GM23338 (cell line): ENCODE measurements at regions not wholly inside any gene's neighbourhood (a gene's known extent, or its start where the extent isn't known, plus 50 kb on each side); places are given as distances from the start of the nearest gene placed in this dataset.

Experiments
- ATAC-seq: fragments of 200-7000 bp; cut with Tn5 transposase; 3 replicates; pipeline ENCODE4 v1.9.1; 2020
- DNase-seq: peaks from one replicate; pipeline ENCODE4 v3.0.0-alpha.2; 2015; ENCODE audit warnings: low spot score
- H2AFZ ChIP-seq: fragments of 200-600 bp; sonication (generic); 2 replicates; pipeline ENCODE4 v1.8.0; 2016; ENCODE audit warnings: antibody characterized with exemption, mild to moderate bottlenecking, moderate library complexity
- H3F3A ChIP-seq: fragments of 200-600 bp; sonication (generic); replicated peaks from 2 replicates; pipeline ENCODE4 v1.8.0; 2017; ENCODE audit warnings: antibody characterized with exemption, mixed run types, low read depth
- H3K27ac ChIP-seq: fragments of 200-600 bp; sonication (generic); 2 replicates; pipeline ENCODE4 v1.6.1; 2016; ENCODE audit warnings: low read depth
- H3K27me3 ChIP-seq: fragments of 200-600 bp; sonication (generic); 2 replicates; pipeline ENCODE4 v1.8.0; 2016; ENCODE audit warnings: mild to moderate bottlenecking, mixed run types, moderate library complexity; ENCODE audit not compliant: insufficient read depth
- H3K36me3 ChIP-seq: fragments of 200-600 bp; sonication (generic); 2 replicates; pipeline ENCODE4 v1.8.0; 2016; ENCODE audit warnings: mild to moderate bottlenecking; ENCODE audit not compliant: insufficient read depth
- H3K4me1 ChIP-seq: fragments of 200-600 bp; sonication (generic); 2 replicates; pipeline ENCODE4 v1.8.0; 2016; ENCODE audit warnings: mild to moderate bottlenecking, moderate library complexity; ENCODE audit not compliant: insufficient read depth
- H3K4me2 ChIP-seq: fragments of 200-600 bp; sonication (generic); 2 replicates; pipeline ENCODE4 v1.7.1; 2017; ENCODE audit warnings: mixed run types
- H3K4me3 ChIP-seq: fragments of 200-600 bp; sonication (generic); 2 replicates; pipeline ENCODE4 v1.6.1; 2016; ENCODE audit warnings: mixed run types
- H3K79me2 ChIP-seq: fragments of 200-600 bp; sonication (generic); replicated peaks from 2 replicates; pipeline ENCODE4 v1.8.0; 2017; ENCODE audit warnings: mild to moderate bottlenecking; ENCODE audit not compliant: insufficient read depth
- H3K9me2 ChIP-seq: fragments of 200-600 bp; sonication (generic); 2 replicates; pipeline ENCODE4 v1.8.0; 2017; ENCODE audit not compliant: insufficient read depth
- H4K20me1 ChIP-seq: fragments of 200-600 bp; sonication (generic); replicated peaks from 2 replicates; pipeline ENCODE4 v1.8.0; 2017; ENCODE audit warnings: mild to moderate bottlenecking; ENCODE audit not compliant: insufficient read depth
- H3K27ac Mint-ChIP-seq: 2 replicates; pipeline ENCODE4 v1.8.0; 2020; ENCODE audit warnings: inconsistent platforms, mild to moderate bottlenecking, moderate library complexity, mixed read lengths
- H3K27me3 Mint-ChIP-seq: 3 replicates; pipeline ENCODE4 v1.8.0; 2022; ENCODE audit warnings: low read depth, mild to moderate bottlenecking, moderate library complexity, mixed read lengths, inconsistent platforms; ENCODE audit not compliant: insufficient read depth, poor library complexity
- H3K36me3 Mint-ChIP-seq: 3 replicates; pipeline ENCODE4 v1.8.0; 2021; ENCODE audit warnings: low read depth, mild to moderate bottlenecking, inconsistent platforms, moderate library complexity, mixed read lengths
- H3K4me1 Mint-ChIP-seq: 3 replicates; pipeline ENCODE4 v1.8.0; 2020; ENCODE audit warnings: mild to moderate bottlenecking, inconsistent platforms, mixed read lengths
- H3K4me3 Mint-ChIP-seq: 3 replicates; pipeline ENCODE4 v1.8.0; 2021; ENCODE audit warnings: moderate library complexity, mild to moderate bottlenecking, inconsistent platforms, mixed read lengths
- H3K9me3 Mint-ChIP-seq: 3 replicates; pipeline ENCODE4 v1.8.0; 2020; ENCODE audit warnings: moderate library complexity, mild to moderate bottlenecking, inconsistent platforms, mixed read lengths
- CREB1 ChIP-seq: fragments of 250-450 bp; sonication (Bioruptor Pico); IDR thresholded peaks from 2 replicates; pipeline ENCODE4 v1.5.0; 2020; ENCODE audit warnings: low read depth, mild to moderate bottlenecking, moderate library complexity
- EZH2 ChIP-seq: fragments of 200-600 bp; sonication (generic); IDR thresholded peaks from one replicate; pipeline ENCODE4 v1.8.0; 2017; ENCODE audit warnings: antibody characterized with exemption, mild to moderate bottlenecking, low read depth; ENCODE audit not compliant: unreplicated experiment
- JUNB ChIP-seq: IDR thresholded peaks from one replicate; pipeline ENCODE4 v1.6.1; 2016; ENCODE audit warnings: antibody characterized with exemption; ENCODE audit not compliant: unreplicated experiment
- NANOG ChIP-seq: IDR thresholded peaks from 2 replicates; pipeline ENCODE4 v1.6.1; 2016; ENCODE audit warnings: antibody characterized with exemption, borderline replicate concordance
- POLR2AphosphoS5 ChIP-seq: IDR thresholded peaks from 2 replicates; pipeline ENCODE4 v1.6.1; 2016; ENCODE audit warnings: antibody characterized with exemption, low read depth
- STAT1 ChIP-seq: IDR thresholded peaks from one replicate; pipeline ENCODE4 v1.6.1; 2016; ENCODE audit warnings: antibody characterized with exemption; ENCODE audit not compliant: unreplicated experiment
- ZNF114 ChIP-seq: fragments of 250-450 bp; sonication (Bioruptor Pico); IDR thresholded peaks from 2 replicates; pipeline ENCODE4 v1.5.0; 2020; ENCODE audit warnings: mild to moderate bottlenecking, moderate library complexity
- ZNF331 ChIP-seq: fragments of 250-450 bp; sonication (Bioruptor Pico); IDR thresholded peaks from 2 replicates; pipeline ENCODE4 v1.5.0; 2020; ENCODE audit warnings: low read depth, mild to moderate bottlenecking, moderate library complexity
- TF ChIP-seq, protein P1 (sequence below): IDR thresholded peaks from 2 replicates; pipeline ENCODE4 v1.6.1; 2016; ENCODE audit warnings: antibody characterized with exemption
- TF ChIP-seq, protein P2 (sequence below), 2 experiments: fragments of 200-600 bp in 1 of 2; sonication (generic) in 1 of 2; conservative IDR thresholded peaks; 2 replicates each; pipeline versions ENCODE4 v1.5.1 to v1.6.1; 2016 to 2017; ENCODE audit warnings: antibody characterized with exemption in 2 of 2, low read depth in 2 of 2, mild to moderate bottlenecking in 2 of 2, moderate library complexity in 1 of 2
- TF ChIP-seq, protein P3 (sequence below): fragments of 250-450 bp; sonication (Bioruptor Pico); IDR thresholded peaks from 2 replicates; pipeline ENCODE4 v1.5.0; 2020; ENCODE audit warnings: mild to moderate bottlenecking, moderate library complexity

DNA sequence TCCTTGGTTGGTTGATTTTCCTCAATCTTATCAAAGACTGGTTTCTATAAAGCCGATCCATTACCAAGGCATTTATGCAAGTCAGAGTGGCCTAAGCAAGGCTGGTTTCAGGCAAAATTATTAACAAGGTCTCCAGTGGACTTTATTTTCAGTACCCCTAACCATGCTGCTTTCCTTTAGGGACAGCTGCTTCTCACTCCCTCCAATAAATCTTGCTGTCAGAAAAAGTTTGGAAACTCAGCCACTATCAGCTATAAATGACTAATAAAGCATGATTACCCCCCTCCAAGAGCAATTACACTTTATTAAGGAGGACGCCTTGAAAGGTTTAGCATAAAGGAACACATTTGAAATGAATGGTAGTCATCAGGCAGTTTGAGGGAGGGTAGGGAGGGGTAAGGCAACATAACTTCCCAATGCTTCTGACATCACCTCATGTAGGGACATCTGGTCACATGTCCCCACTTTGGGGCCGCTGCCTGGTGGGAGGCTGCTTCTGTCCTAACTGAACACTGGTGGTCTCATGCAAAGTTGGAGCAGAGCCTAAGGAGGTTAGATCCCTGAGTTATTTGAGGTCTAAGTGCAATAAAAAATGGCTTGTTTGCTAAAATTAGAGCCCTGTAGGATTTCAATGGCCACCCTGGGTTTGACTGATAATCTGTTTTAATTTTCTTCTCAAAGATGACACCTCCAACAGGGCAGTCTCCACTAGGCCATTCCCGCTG, 58.0 kb upstream of the TMEM178A start:
- ATAC-seq (no peak), DNase-seq (no peak)
- Histone ChIP-seq H3F3A (no peaks in the 10 kb centered on the region), H3K4me2 (no peak overlapping the region), H3K9me2 (no peaks in the 10 kb centered on the region), H3K27ac (no peak overlapping the region), H3K4me1 (peaks cover 21% of the 10 kb centered on the region), H3K36me3 (no peaks in the 10 kb centered on the region), H2AFZ (peak overlapping the region; percentile 73), H4K20me1 (no peaks in the 10 kb centered on the region), H3K4me3 (no peak overlapping the region), H3K27me3 (no peaks in the 10 kb centered on the region), H3K79me2 (no peaks in the 10 kb centered on the region)
- peaks cover 22% of the 10 kb centered on the region for H3K4me1 Mint-ChIP-seq
- peaks cover 5% of the 10 kb centered on the region for H3K27me3 Mint-ChIP-seq
- no peak overlapping the region for H3K4me3 Mint-ChIP-seq
- TF ChIP-seq EZH2 (no peak), ZNF331 (CRISPR knock-in tag) (no peak), STAT1 (no peak), JUNB (no peak)
- no peaks in the 10 kb centered on the region for H3K9me3 Mint-ChIP-seq
- H3K27ac Mint-ChIP-seq = no peak overlapping the region
- no peaks in the 10 kb centered on the region for H3K36me3 Mint-ChIP-seq

- Histone ChIP-seq H3K27me3 (no peaks in the 10 kb centered on the region), H3K27ac (no peak overlapping the region), H4K20me1 (no peaks in the 10 kb centered on the region), H3K79me2 (no peaks in the 10 kb centered on the region), H3K36me3 (no peaks in the 10 kb centered on the region), H3K4me2 (no peak overlapping the region), H3K4me1 (peaks cover 21% of the 10 kb centered on the region), H3K9me2 (no peaks in the 10 kb centered on the region), H3F3A (no peaks in the 10 kb centered on the region), H2AFZ (peak overlapping the region; percentile 73), H3K4me3 (no peak overlapping the region)
- H3K27ac Mint-ChIP-seq = no peak overlapping the region
- H3K4me1 Mint-ChIP-seq = peaks cover 22% of the 10 kb centered on the region
- no peaks in the 10 kb centered on the region for H3K9me3 Mint-ChIP-seq
- peaks cover 5% of the 10 kb centered on the region for H3K27me3 Mint-ChIP-seq
- no peak overlapping the region for H3K4me3 Mint-ChIP-seq
- no peak for DNase-seq
- TF ChIP-seq STAT1 (no peak), NANOG (no peak), JUNB (no peak), POLR2AphosphoS5 (no peak), CREB1 (CRISPR knock-in tag) (no peak), ZNF114 (no peak), ZNF331 (CRISPR knock-in tag) (no peak)
- TF ChIP-seq, protein P1, sequence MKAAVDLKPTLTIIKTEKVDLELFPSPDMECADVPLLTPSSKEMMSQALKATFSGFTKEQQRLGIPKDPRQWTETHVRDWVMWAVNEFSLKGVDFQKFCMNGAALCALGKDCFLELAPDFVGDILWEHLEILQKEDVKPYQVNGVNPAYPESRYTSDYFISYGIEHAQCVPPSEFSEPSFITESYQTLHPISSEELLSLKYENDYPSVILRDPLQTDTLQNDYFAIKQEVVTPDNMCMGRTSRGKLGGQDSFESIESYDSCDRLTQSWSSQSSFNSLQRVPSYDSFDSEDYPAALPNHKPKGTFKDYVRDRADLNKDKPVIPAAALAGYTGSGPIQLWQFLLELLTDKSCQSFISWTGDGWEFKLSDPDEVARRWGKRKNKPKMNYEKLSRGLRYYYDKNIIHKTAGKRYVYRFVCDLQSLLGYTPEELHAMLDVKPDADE = no peak
- TF ChIP-seq, protein P2, sequence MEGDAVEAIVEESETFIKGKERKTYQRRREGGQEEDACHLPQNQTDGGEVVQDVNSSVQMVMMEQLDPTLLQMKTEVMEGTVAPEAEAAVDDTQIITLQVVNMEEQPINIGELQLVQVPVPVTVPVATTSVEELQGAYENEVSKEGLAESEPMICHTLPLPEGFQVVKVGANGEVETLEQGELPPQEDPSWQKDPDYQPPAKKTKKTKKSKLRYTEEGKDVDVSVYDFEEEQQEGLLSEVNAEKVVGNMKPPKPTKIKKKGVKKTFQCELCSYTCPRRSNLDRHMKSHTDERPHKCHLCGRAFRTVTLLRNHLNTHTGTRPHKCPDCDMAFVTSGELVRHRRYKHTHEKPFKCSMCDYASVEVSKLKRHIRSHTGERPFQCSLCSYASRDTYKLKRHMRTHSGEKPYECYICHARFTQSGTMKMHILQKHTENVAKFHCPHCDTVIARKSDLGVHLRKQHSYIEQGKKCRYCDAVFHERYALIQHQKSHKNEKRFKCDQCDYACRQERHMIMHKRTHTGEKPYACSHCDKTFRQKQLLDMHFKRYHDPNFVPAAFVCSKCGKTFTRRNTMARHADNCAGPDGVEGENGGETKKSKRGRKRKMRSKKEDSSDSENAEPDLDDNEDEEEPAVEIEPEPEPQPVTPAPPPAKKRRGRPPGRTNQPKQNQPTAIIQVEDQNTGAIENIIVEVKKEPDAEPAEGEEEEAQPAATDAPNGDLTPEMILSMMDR (conservative IDR thresholded peaks at IDR 0.05; ENCODE audit: low read depth in 2 of 2) = no peak
- TF ChIP-seq, protein P3, sequence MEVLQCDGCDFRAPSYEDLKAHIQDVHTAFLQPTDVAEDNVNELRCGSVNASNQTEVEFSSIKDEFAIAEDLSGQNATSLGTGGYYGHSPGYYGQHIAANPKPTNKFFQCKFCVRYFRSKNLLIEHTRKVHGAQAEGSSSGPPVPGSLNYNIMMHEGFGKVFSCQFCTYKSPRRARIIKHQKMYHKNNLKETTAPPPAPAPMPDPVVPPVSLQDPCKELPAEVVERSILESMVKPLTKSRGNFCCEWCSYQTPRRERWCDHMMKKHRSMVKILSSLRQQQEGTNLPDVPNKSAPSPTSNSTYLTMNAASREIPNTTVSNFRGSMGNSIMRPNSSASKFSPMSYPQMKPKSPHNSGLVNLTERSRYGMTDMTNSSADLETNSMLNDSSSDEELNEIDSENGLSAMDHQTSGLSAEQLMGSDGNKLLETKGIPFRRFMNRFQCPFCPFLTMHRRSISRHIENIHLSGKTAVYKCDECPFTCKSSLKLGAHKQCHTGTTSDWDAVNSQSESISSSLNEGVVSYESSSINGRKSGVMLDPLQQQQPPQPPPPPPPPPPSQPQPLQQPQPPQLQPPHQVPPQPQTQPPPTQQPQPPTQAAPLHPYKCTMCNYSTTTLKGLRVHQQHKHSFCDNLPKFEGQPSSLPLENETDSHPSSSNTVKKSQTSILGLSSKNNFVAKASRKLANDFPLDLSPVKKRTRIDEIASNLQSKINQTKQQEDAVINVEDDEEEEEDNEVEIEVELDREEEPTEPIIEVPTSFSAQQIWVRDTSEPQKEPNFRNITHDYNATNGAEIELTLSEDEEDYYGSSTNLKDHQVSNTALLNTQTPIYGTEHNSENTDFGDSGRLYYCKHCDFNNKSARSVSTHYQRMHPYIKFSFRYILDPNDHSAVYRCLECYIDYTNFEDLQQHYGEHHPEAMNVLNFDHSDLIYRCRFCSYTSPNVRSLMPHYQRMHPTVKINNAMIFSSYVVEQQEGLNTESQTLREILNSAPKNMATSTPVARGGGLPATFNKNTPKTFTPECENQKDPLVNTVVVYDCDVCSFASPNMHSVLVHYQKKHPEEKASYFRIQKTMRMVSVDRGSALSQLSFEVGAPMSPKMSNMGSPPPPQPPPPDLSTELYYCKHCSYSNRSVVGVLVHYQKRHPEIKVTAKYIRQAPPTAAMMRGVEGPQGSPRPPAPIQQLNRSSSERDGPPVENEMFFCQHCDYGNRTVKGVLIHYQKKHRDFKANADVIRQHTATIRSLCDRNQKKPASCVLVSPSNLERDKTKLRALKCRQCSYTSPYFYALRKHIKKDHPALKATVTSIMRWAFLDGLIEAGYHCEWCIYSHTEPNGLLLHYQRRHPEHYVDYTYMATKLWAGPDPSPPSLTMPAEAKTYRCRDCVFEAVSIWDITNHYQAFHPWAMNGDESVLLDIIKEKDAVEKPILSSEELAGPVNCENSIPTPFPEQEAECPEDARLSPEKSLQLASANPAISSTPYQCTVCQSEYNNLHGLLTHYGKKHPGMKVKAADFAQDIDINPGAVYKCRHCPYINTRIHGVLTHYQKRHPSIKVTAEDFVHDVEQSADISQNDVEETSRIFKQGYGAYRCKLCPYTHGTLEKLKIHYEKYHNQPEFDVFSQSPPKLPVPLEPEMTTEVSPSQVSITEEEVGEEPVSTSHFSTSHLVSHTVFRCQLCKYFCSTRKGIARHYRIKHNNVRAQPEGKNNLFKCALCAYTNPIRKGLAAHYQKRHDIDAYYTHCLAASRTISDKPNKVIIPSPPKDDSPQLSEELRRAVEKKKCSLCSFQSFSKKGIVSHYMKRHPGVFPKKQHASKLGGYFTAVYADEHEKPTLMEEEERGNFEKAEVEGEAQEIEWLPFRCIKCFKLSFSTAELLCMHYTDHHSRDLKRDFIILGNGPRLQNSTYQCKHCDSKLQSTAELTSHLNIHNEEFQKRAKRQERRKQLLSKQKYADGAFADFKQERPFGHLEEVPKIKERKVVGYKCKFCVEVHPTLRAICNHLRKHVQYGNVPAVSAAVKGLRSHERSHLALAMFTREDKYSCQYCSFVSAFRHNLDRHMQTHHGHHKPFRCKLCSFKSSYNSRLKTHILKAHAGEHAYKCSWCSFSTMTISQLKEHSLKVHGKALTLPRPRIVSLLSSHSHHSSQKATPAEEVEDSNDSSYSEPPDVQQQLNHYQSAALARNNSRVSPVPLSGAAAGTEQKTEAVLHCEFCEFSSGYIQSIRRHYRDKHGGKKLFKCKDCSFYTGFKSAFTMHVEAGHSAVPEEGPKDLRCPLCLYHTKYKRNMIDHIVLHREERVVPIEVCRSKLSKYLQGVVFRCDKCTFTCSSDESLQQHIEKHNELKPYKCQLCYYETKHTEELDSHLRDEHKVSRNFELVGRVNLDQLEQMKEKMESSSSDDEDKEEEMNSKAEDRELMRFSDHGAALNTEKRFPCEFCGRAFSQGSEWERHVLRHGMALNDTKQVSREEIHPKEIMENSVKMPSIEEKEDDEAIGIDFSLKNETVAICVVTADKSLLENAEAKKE = no peak
- H3K36me3 Mint-ChIP-seq = no peaks in the 10 kb centered on the region
- no peak for ATAC-seq
Measured at GRCh38 chr2:39608263-39608575, 57.5 kb upstream of the TMEM178A start.
